ENCODE measurements at regions not wholly inside any gene's neighbourhood (a gene's known extent, or its start where the extent isn't known, plus 50 kb on each side); places are given as distances from the start of the nearest gene placed in this dataset.

DNA sequence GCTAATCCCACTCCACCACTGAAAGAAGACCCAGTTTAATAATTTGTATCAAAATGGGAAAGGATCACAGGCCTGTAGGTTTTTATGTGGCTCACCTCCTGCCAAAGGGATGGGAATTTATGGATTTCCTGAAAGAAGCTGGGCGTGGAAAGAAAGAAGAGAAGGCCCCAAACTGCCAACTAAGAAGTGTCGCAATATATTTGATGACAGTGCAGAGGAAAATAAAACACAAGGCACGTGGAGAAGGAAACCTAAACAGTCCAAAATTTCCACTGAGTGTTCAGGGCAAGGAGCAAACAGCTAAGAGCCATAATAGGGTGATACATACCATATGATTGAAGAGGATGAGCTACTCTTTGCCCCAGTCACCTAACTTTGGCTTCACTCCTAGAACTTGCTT, 667.2 kb downstream of the GATA3 start:
- Histone ChIP-seq H3K4me3 (ENCODE audit: low read depth in 1 of 3, low read length in 3 of 3) (no peak overlapping the region), H3K27ac (ENCODE audit: low read depth in 1 of 2, low read length in 2 of 2) (no peak overlapping the region), H3K4me1 (ENCODE audit: control insufficient read depth in 4 of 4, insufficient read depth in 4 of 4, low read length in 3 of 4) (no peaks in the 10 kb centered on the region), H3K9me3 (ENCODE audit: control insufficient read depth in 4 of 4, low read length in 3 of 4) (no peaks in the 10 kb centered on the region), H3K36me3 (ENCODE audit: control insufficient read depth in 4 of 4, insufficient read depth in 3 of 4, low read depth in 1 of 4, low read length in 3 of 4) (no peaks in the 10 kb centered on the region), H3K9ac (ENCODE audit: low read depth in 1 of 2, low read length in 2 of 2) (no peak overlapping the region), H3K27me3 (ENCODE audit: control insufficient read depth in 4 of 4, insufficient read depth in 4 of 4, low read length in 3 of 4) (peaks cover 0 to 4% (median 0%) of the 10 kb centered on the region in 4 donors)
- WGBS: 38% methylated on average over 3 of the region's 3 CpGs
- no peak for DNase-seq (ENCODE audit: low spot score)
- TF ChIP-seq, protein P1, sequence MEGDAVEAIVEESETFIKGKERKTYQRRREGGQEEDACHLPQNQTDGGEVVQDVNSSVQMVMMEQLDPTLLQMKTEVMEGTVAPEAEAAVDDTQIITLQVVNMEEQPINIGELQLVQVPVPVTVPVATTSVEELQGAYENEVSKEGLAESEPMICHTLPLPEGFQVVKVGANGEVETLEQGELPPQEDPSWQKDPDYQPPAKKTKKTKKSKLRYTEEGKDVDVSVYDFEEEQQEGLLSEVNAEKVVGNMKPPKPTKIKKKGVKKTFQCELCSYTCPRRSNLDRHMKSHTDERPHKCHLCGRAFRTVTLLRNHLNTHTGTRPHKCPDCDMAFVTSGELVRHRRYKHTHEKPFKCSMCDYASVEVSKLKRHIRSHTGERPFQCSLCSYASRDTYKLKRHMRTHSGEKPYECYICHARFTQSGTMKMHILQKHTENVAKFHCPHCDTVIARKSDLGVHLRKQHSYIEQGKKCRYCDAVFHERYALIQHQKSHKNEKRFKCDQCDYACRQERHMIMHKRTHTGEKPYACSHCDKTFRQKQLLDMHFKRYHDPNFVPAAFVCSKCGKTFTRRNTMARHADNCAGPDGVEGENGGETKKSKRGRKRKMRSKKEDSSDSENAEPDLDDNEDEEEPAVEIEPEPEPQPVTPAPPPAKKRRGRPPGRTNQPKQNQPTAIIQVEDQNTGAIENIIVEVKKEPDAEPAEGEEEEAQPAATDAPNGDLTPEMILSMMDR (IDR thresholded peaks at IDR 0.05; ENCODE audit: low read depth, low read length, missing input control): no peak
- TF ChIP-seq GABPA (IDR thresholded peaks at IDR 0.05 in 1 of 2, conservative IDR thresholded peaks at IDR 0.05 in 1 of 2) (no peak), SP1 (IDR thresholded peaks at IDR 0.05) (no peak), TAF1 (conservative IDR thresholded peaks at IDR 0.05) (no peak), JUND (IDR thresholded peaks at IDR 0.05) (no peak), HNF4G (IDR thresholded peaks at IDR 0.05) (no peak), YY1 (IDR thresholded peaks at IDR 0.05) (no peak), HNF4A (conservative IDR thresholded peaks at IDR 0.05) (no peak)
- TF ChIP-seq, protein P2, sequence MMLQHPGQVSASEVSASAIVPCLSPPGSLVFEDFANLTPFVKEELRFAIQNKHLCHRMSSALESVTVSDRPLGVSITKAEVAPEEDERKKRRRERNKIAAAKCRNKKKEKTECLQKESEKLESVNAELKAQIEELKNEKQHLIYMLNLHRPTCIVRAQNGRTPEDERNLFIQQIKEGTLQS (IDR thresholded peaks at IDR 0.05): no peak
- TF ChIP-seq, protein P3, sequence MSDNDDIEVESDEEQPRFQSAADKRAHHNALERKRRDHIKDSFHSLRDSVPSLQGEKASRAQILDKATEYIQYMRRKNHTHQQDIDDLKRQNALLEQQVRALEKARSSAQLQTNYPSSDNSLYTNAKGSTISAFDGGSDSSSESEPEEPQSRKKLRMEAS (IDR thresholded peaks at IDR 0.05): no peak

DNA sequence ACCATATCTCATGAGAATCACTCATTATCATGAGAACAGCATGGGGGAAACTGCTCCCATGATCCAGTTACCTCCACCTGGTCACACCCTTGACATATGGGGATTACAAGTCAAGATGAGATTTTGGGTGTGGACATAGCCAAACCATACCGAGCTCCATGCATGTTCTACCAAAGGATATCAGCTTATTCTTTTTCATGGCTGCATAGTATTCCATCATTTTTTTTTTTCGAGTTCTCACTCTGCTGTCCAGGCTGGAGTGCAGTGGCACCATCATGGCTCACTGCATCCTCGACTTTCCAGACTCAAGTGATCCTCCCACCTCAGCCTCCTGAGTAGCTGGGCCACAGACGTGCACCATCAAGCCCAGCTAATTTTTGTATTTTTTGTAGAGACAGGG, 668.3 kb downstream of the GATA3 start:
- WGBS: 74% methylated on average over 4 of the region's 4 CpGs

More for the DNA sequence above, 668.3 kb downstream of the GATA3 start:
- TF ChIP-seq FOXA2 (IDR thresholded peaks at IDR 0.05) (no peak), RAD21 (IDR thresholded peaks at IDR 0.05) (no peak)
- TF ChIP-seq, protein P4, sequence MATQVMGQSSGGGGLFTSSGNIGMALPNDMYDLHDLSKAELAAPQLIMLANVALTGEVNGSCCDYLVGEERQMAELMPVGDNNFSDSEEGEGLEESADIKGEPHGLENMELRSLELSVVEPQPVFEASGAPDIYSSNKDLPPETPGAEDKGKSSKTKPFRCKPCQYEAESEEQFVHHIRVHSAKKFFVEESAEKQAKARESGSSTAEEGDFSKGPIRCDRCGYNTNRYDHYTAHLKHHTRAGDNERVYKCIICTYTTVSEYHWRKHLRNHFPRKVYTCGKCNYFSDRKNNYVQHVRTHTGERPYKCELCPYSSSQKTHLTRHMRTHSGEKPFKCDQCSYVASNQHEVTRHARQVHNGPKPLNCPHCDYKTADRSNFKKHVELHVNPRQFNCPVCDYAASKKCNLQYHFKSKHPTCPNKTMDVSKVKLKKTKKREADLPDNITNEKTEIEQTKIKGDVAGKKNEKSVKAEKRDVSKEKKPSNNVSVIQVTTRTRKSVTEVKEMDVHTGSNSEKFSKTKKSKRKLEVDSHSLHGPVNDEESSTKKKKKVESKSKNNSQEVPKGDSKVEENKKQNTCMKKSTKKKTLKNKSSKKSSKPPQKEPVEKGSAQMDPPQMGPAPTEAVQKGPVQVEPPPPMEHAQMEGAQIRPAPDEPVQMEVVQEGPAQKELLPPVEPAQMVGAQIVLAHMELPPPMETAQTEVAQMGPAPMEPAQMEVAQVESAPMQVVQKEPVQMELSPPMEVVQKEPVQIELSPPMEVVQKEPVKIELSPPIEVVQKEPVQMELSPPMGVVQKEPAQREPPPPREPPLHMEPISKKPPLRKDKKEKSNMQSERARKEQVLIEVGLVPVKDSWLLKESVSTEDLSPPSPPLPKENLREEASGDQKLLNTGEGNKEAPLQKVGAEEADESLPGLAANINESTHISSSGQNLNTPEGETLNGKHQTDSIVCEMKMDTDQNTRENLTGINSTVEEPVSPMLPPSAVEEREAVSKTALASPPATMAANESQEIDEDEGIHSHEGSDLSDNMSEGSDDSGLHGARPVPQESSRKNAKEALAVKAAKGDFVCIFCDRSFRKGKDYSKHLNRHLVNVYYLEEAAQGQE (IDR thresholded peaks at IDR 0.05): no peak
- TF ChIP-seq, protein P1 (IDR thresholded peaks at IDR 0.05; ENCODE audit: low read depth, low read length, missing input control): no peak
- Histone ChIP-seq H3K9me3 (ENCODE audit: control insufficient read depth in 4 of 4, low read length in 3 of 4) (no peaks in the 10 kb centered on the region), H3K27ac (ENCODE audit: low read depth in 1 of 2, low read length in 2 of 2) (no peak overlapping the region), H3K9ac (ENCODE audit: low read depth in 1 of 2, low read length in 2 of 2) (no peak overlapping the region), H3K4me3 (ENCODE audit: low read depth in 1 of 3, low read length in 3 of 3) (no peak overlapping the region), H3K36me3 (ENCODE audit: control insufficient read depth in 4 of 4, insufficient read depth in 3 of 4, low read depth in 1 of 4, low read length in 3 of 4) (no peaks in the 10 kb centered on the region), H3K27me3 (ENCODE audit: control insufficient read depth in 4 of 4, insufficient read depth in 4 of 4, low read length in 3 of 4) (peaks cover 0 to 4% (median 0%) of the 10 kb centered on the region in 4 donors), H3K4me1 (ENCODE audit: control insufficient read depth in 4 of 4, insufficient read depth in 4 of 4, low read length in 3 of 4) (no peaks in the 10 kb centered on the region)
- DNase-seq (ENCODE audit: low spot score): no peak
